ENCODE measurements at regions not wholly inside any gene's neighbourhood (a gene's known extent, or its start where the extent isn't known, plus 50 kb on each side); places are given as distances from the start of the nearest gene placed in this dataset.

GRCh38 chr15:47338771-47339170 is 378.5 kb upstream of the SEMA6D start:
- H3K79me2 ChIP-seq (ENCODE audit: control insufficient read depth, low read length), result no peaks in the 10 kb centered on the region
- H3K36me3 ChIP-seq (ENCODE audit: control insufficient read depth, low read length), result no peaks in the 10 kb centered on the region
- H3K4me1 ChIP-seq (ENCODE audit: control insufficient read depth, low read length), result no peaks in the 10 kb centered on the region
- H3K9me3 ChIP-seq (ENCODE audit: control insufficient read depth, insufficient read depth, low read length), result no peaks in the 10 kb centered on the region; the same call in 1 of the 2 replicates
- no peaks in the 10 kb centered on the region for H3F3A ChIP-seq (ENCODE audit: control insufficient read depth, insufficient read depth)
- H3K27me3 ChIP-seq (ENCODE audit: control insufficient read depth, low read length), result no peaks in the 10 kb centered on the region
- H3K4me2 ChIP-seq (ENCODE audit: low read length), result no peak overlapping the region
- no peaks in the 10 kb centered on the region for H3K9me2 ChIP-seq (replicated peaks; ENCODE audit: control insufficient read depth, low read length)
- TF ChIP-seq EZH2phosphoT487 (IDR thresholded peaks at IDR 0.05; ENCODE audit: borderline replicate concordance, low read length) (no peak), CTCF (IDR thresholded peaks at IDR 0.05; ENCODE audit: low read depth, low read length, poor library complexity, severe bottlenecking) (no peak)
- H4K20me1 ChIP-seq (ENCODE audit: control insufficient read depth, insufficient read depth, low read depth, low read length), result no peaks in the 10 kb centered on the region
- no peak overlapping the region for H3K27ac ChIP-seq (ENCODE audit: low read depth, low read length)
- H3K4me3 ChIP-seq (ENCODE audit: low read length), result no peak overlapping the region

GRCh38 chr15:47339800-47340570 is 377.3 kb upstream of the SEMA6D start:
- no peaks in the 10 kb centered on the region for H3K79me2 ChIP-seq (ENCODE audit: control insufficient read depth, low read length)
- no peaks in the 10 kb centered on the region for H3F3A ChIP-seq (ENCODE audit: control insufficient read depth, insufficient read depth)
- H3K36me3 ChIP-seq (ENCODE audit: control insufficient read depth, low read length), result no peaks in the 10 kb centered on the region
- no peaks in the 10 kb centered on the region; the same call in 1 of the 2 replicates for H3K9me3 ChIP-seq (ENCODE audit: control insufficient read depth, insufficient read depth, low read length)
- no peaks in the 10 kb centered on the region for H3K9me2 ChIP-seq (replicated peaks; ENCODE audit: control insufficient read depth, low read length)
- H3K27me3 ChIP-seq (ENCODE audit: control insufficient read depth, low read length), result no peaks in the 10 kb centered on the region
- no peak overlapping the region for H3K4me3 ChIP-seq (ENCODE audit: low read length)
- H3K4me1 ChIP-seq (ENCODE audit: control insufficient read depth, low read length), result no peaks in the 10 kb centered on the region
- H3K4me2 ChIP-seq (ENCODE audit: low read length), result no peak overlapping the region
- H4K20me1 ChIP-seq (ENCODE audit: control insufficient read depth, insufficient read depth, low read depth, low read length), result no peaks in the 10 kb centered on the region
- no peak overlapping the region for H3K27ac ChIP-seq (ENCODE audit: low read depth, low read length)
- no peak for TF ChIP-seq CTCF (IDR thresholded peaks at IDR 0.05; ENCODE audit: low read depth, low read length, poor library complexity, severe bottlenecking)
- no peak for TF ChIP-seq EZH2phosphoT487 (IDR thresholded peaks at IDR 0.05; ENCODE audit: borderline replicate concordance, low read length)

DNA sequence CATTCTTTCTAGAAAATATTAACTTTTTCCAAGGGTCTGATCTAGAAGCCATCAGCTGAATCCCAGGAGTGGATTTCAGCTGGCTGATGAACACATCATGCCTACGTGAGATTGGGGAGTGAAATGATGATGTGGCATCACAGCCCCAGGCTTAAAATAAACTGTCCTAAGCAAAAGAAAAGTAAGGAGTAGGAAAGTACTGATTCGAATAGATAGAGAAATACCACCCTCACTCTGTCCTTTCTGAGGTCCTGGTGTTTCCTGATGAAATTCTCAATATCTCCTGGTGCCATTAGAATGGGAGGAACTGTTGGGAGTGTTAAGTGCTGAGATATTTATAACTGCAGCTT is 376.8 kb upstream of the SEMA6D start:
- TF ChIP-seq CTCF (IDR thresholded peaks at IDR 0.05; ENCODE audit: low read depth, low read length, poor library complexity, severe bottlenecking) (no peak), EZH2phosphoT487 (IDR thresholded peaks at IDR 0.05; ENCODE audit: borderline replicate concordance, low read length) (no peak)
- Histone ChIP-seq H3K4me3 (ENCODE audit: low read length) (no peak overlapping the region), H3K4me2 (ENCODE audit: low read length) (no peak overlapping the region), H3K36me3 (ENCODE audit: control insufficient read depth, low read length) (no peaks in the 10 kb centered on the region), H3K9me2 (replicated peaks; ENCODE audit: control insufficient read depth, low read length) (no peaks in the 10 kb centered on the region), H3K4me1 (ENCODE audit: control insufficient read depth, low read length) (no peaks in the 10 kb centered on the region), H4K20me1 (ENCODE audit: control insufficient read depth, insufficient read depth, low read depth, low read length) (no peaks in the 10 kb centered on the region), H3K27me3 (ENCODE audit: control insufficient read depth, low read length) (no peaks in the 10 kb centered on the region), H3K27ac (ENCODE audit: low read depth, low read length) (no peak overlapping the region), H3K79me2 (ENCODE audit: control insufficient read depth, low read length) (no peaks in the 10 kb centered on the region), H3F3A (ENCODE audit: control insufficient read depth, insufficient read depth) (no peaks in the 10 kb centered on the region), H3K9me3 (ENCODE audit: control insufficient read depth, insufficient read depth, low read length) (no peaks in the 10 kb centered on the region; the same call in 1 of the 2 replicates)
